Lung (tissue), 11 donors: ENCODE measurements at regions not wholly inside any gene's neighbourhood (a gene's known extent, or its start where the extent isn't known, plus 50 kb on each side); places are given as distances from the start of the nearest gene placed in this dataset.

ENCODE experiments used
- ATAC-seq: fragments of 200-7000 bp; cut with Tn5 transposase; one replicate; pipeline ENCODE4 v1.9.1; 2020; ENCODE audit warnings: moderate number of reproducible peaks; ENCODE audit not compliant: insufficient read depth, low FRiP score
- DNase-seq, 3 donors: peaks; one replicate each; pipeline ENCODE4 v3.0.0-alpha.2; 2013 to 2017
- H3K27ac ChIP-seq, 2 donors: one replicate each; pipeline ENCODE4 v1.5.1; 2013; ENCODE audit warnings: mild to moderate bottlenecking in 2 of 2, moderate library complexity in 2 of 2, control low read depth in 1 of 2, inconsistent platforms in 1 of 2, low read depth in 1 of 2, low read length in 1 of 2
- H3K27me3 ChIP-seq, 3 donors: one replicate each; pipeline ENCODE4 v1.5.1; 2013; ENCODE audit warnings: low read length in 2 of 3; ENCODE audit not compliant: control insufficient read depth in 3 of 3, insufficient read depth in 3 of 3
- H3K36me3 ChIP-seq, 4 donors: one replicate each; pipeline ENCODE4 v1.5.1; 2013; ENCODE audit warnings: low read length in 4 of 4, mild to moderate bottlenecking in 1 of 4, moderate library complexity in 1 of 4; ENCODE audit not compliant: control insufficient read depth in 4 of 4, insufficient read depth in 4 of 4
- H3K4me1 ChIP-seq, 5 donors: one replicate each; pipeline ENCODE4 v1.5.1; 2013; ENCODE audit warnings: low read length in 5 of 5, mild to moderate bottlenecking in 2 of 5, moderate library complexity in 1 of 5; ENCODE audit not compliant: control insufficient read depth in 5 of 5, insufficient read depth in 5 of 5
- H3K4me3 ChIP-seq: one replicate; pipeline ENCODE4 v1.5.1; 2013; ENCODE audit warnings: mild to moderate bottlenecking, control low read depth, moderate library complexity
- H3K9ac ChIP-seq, 2 donors: one replicate each; pipeline ENCODE4 v1.5.1; 2013; ENCODE audit warnings: low read length in 2 of 2, control low read depth in 1 of 2; ENCODE audit not compliant: insufficient read depth in 1 of 2
- H3K9me3 ChIP-seq, 4 donors: one replicate each; pipeline ENCODE4 v1.5.1; 2013; ENCODE audit warnings: low read length in 3 of 4, mild to moderate bottlenecking in 1 of 4, moderate library complexity in 1 of 4; ENCODE audit not compliant: control insufficient read depth in 4 of 4, insufficient read depth in 3 of 4
- CTCF ChIP-seq: IDR thresholded peaks from 2 replicates; pipeline ENCODE4 v1.5.1; 2012; ENCODE audit warnings: mild to moderate bottlenecking; ENCODE audit errors: control extremely low read depth, extremely low read depth
- WGBS, 2 donors: extraction: QIAGEN DNeasy Blood & Tissue Kit; methylation state at CpG; one replicate each; pipeline ENCODE4 v1.1.7; 2013; 5-methylcytosine and 5-hydroxymethylcytosine counted together
- donor health status: control.
- donor health status: control.
- donor health status: Bipolar disorder and iron deficiency.
- donor health status: healthy.
- donor health status: DM: yes; HTN: yes; CAD: no.

DNA sequence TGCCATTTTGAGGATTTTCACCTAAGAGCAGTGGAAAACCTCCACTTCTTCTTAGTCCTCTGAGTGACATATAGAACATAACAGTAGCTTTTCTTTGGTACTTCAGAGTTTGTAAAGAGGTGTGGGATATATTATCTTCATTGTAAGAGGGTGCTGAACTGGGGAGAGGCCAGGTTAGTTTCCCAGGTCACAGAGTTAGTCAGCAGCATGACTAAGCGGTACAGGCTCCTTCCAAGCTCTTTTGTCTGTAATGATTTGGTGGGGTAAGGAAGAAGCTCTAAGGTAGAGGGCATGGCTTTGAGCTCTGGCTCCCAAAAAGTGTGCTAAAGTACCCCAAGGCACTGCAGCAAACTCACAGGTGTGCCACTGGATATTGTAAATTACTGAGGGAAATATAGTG is 325.0 kb upstream of the PLXNA2 start:
- TF ChIP-seq CTCF: no peak
- Histone ChIP-seq H3K27me3 (peaks cover 0 to 2% (median 2%) of the 10 kb centered on the region in 3 donors), H3K36me3 (no peaks in the 10 kb centered on the region), H3K9me3 (no peaks in the 10 kb centered on the region), H3K4me1 (no peaks in the 10 kb centered on the region), H3K4me3 (no peak overlapping the region), H3K27ac (no peak overlapping the region), H3K9ac (no peak overlapping the region)
- ATAC-seq (no peak), DNase-seq (no peak)
- 86 to 92% methylated on average over 1 of the region's 1 CpG for WGBS, 2 donors

DNA sequence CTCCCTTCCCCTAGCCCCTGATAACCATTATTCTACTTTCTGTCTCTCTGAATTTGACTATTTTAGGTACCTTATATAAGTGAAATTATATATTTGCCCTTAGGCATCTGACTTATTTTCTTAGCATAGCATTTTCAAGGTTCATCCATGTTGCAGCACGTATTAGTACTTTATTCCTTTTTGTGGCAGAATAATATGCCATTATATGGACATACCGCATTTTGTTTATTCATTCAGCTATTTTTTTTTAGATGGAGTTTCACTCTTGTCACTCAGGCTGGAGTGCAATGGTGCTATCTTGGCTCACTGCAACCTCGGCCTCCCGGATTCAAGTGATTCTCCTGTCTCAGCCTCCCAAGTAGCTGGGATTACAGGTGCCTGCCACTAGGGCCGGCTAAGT is 326.2 kb upstream of the PLXNA2 start:
- no peak for TF ChIP-seq CTCF
- DNase-seq: no peak
- H3K9me3 ChIP-seq: no peaks in the 10 kb centered on the region
- 89 to 92% methylated on average over 5 of the region's 5 CpGs for WGBS, 2 donors
- H3K9ac ChIP-seq: no peak overlapping the region
- no peaks in the 10 kb centered on the region for H3K36me3 ChIP-seq
- no peak overlapping the region for H3K27ac ChIP-seq
- no peaks in the 10 kb centered on the region for H3K4me1 ChIP-seq
- no peak overlapping the region for H3K4me3 ChIP-seq
- no peak for ATAC-seq
- H3K27me3 ChIP-seq: peaks cover 0 to 2% (median 2%) of the 10 kb centered on the region in 3 donors

GRCh38 chr1:208576425-208576824 is 332.2 kb upstream of the PLXNA2 start:
- Histone ChIP-seq H3K27me3 (no peaks in the 10 kb centered on the region), H3K4me1 (peaks cover 0 to 2% (median 0%) of the 10 kb centered on the region in 5 donors), H3K27ac (no peak overlapping the region), H3K9me3 (no peaks in the 10 kb centered on the region), H3K36me3 (no peaks in the 10 kb centered on the region), H3K9ac (no peak overlapping the region), H3K4me3 (no peak overlapping the region)
- ATAC-seq (no peak), DNase-seq (no peak)
- TF ChIP-seq CTCF: no peak
- 83 to 87% methylated on average over 4 of the region's 4 CpGs for WGBS, 2 donors

DNA sequence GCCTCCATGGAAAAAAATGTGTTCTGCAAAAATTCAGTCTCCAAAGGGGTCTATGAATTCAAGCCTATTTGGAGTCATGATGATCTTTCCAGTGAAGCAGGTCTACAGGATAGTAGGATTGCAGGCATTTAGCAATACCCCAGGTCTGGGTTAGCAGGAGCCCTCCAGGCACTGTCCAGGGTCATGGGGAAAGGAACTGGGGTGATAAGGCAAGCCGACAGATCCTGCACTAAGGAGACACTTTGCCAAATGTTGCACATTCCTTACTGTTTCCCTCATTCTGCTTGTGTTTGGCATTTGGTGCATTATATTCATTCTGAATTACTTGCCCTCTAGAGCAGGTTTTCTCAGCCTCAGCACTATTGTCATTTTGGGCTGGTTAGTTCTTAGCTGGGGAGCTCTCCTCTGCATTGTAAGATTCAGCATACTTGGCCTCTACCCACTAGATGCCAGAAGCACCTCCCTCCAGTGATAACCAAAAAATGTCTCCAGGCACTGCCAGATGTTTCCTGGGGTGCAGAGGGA is 333.3 kb upstream of the PLXNA2 start:
- no peak overlapping the region for H3K9ac ChIP-seq
- no peak overlapping the region for H3K4me3 ChIP-seq
- TF ChIP-seq CTCF: no peak
- DNase-seq: no peak
- peaks cover 0 to 5% (median 0%) of the 10 kb centered on the region in 3 donors for H3K27me3 ChIP-seq
- no peak overlapping the region for H3K27ac ChIP-seq
- H3K36me3 ChIP-seq: no peaks in the 10 kb centered on the region
- WGBS, 2 donors: 49 to 71% methylated on average over 1 of the region's 1 CpG
- no peak for ATAC-seq
- H3K4me1 ChIP-seq: peaks cover 0 to 2% (median 0%) of the 10 kb centered on the region in 5 donors
- no peaks in the 10 kb centered on the region for H3K9me3 ChIP-seq
